ENCODE measurements at regions not wholly inside any gene's neighbourhood (a gene's known extent, or its start where the extent isn't known, plus 50 kb on each side); places are given as distances from the start of the nearest gene placed in this dataset.

- H3K27ac ChIP-seq, result no peak overlapping the region
- TF ChIP-seq CTCF (conservative IDR thresholded peaks at IDR 0.05), result no peak
- no peak for TF ChIP-seq ZFX (IDR thresholded peaks at IDR 0.05)
Observed at GRCh38 chr18:68072744-68073143, 556.2 kb upstream of the DSEL start.

GRCh38 chr18:68060871-68061270 lies 544.4 kb upstream of the DSEL start:
- H3K27ac ChIP-seq, result no peak overlapping the region
- TF ChIP-seq CTCF (conservative IDR thresholded peaks at IDR 0.05) (no peak), ZFX (IDR thresholded peaks at IDR 0.05) (no peak)

- no peak for TF ChIP-seq CTCF (conservative IDR thresholded peaks at IDR 0.05)
- no peak for TF ChIP-seq ZFX (IDR thresholded peaks at IDR 0.05)
- no peak overlapping the region for H3K27ac ChIP-seq
Observed at GRCh38 chr18:68056936-68057335, 540.4 kb upstream of the DSEL start.

- H3K27ac ChIP-seq, result no peak overlapping the region
- TF ChIP-seq ZFX (IDR thresholded peaks at IDR 0.05) (no peak), CTCF (conservative IDR thresholded peaks at IDR 0.05) (no peak)
Observed at GRCh38 chr18:68054669-68055068, 538.1 kb upstream of the DSEL start.

- TF ChIP-seq ZFX (IDR thresholded peaks at IDR 0.05), result no peak
- no peak for TF ChIP-seq CTCF (conservative IDR thresholded peaks at IDR 0.05)
- no peak overlapping the region for H3K27ac ChIP-seq
Observed at GRCh38 chr18:68053290-68053689, 536.8 kb upstream of the DSEL start.

GRCh38 chr18:68041327-68041726 lies 524.8 kb upstream of the DSEL start:
- TF ChIP-seq CTCF (conservative IDR thresholded peaks at IDR 0.05) (no peak), ZFX (IDR thresholded peaks at IDR 0.05) (no peak)
- H3K27ac ChIP-seq, result no peak overlapping the region

- TF ChIP-seq ZFX (IDR thresholded peaks at IDR 0.05) (no peak), CTCF (conservative IDR thresholded peaks at IDR 0.05) (no peak)
Observed at GRCh38 chr18:68040198-68040597, 523.7 kb upstream of the DSEL start.

More at GRCh38 chr18:68040198-68040597, 523.7 kb upstream of the DSEL start:
- no peak overlapping the region for H3K27ac ChIP-seq

Measured in C4-2B (cell line).